DND-41 (cell line): ENCODE measurements at regions not wholly inside any gene's neighbourhood (a gene's known extent, or its start where the extent isn't known, plus 50 kb on each side); places are given as distances from the start of the nearest gene placed in this dataset.

ENCODE experiments used
- ATAC-seq: fragments of 200-7000 bp; cut with Tn5 transposase; 3 replicates; pipeline ENCODE4 v1.9.1; 2021; ENCODE audit warnings: low read depth; ENCODE audit not compliant: insufficient read depth
- DNase-seq: peaks from one replicate; pipeline ENCODE4 v3.0.0-alpha.2; 2020
- H2AFZ ChIP-seq: 2 replicates; pipeline ENCODE4 v1.6.0; 2012; ENCODE audit warnings: low read depth, low read length
- H3K27ac ChIP-seq: 2 replicates; pipeline ENCODE4 v1.5.1; 2012; ENCODE audit warnings: low read length, inconsistent platforms
- H3K27me3 ChIP-seq: fragments of 200-600 bp; sonication (generic); 2 replicates; pipeline ENCODE4 v1.6.0; 2012; ENCODE audit warnings: low read length, mild to moderate bottlenecking, inconsistent platforms; ENCODE audit not compliant: insufficient read depth, poor library complexity
- H3K36me3 ChIP-seq: 2 replicates; pipeline ENCODE4 v1.5.1; 2012; ENCODE audit warnings: low read length, inconsistent platforms; ENCODE audit not compliant: insufficient read depth
- H3K4me1 ChIP-seq: 2 replicates; pipeline ENCODE4 v1.5.1; 2012; ENCODE audit warnings: mild to moderate bottlenecking, low read length; ENCODE audit not compliant: insufficient read depth
- H3K4me2 ChIP-seq: 2 replicates; pipeline ENCODE4 v1.6.0; 2012; ENCODE audit warnings: mild to moderate bottlenecking, moderate library complexity, low read length, inconsistent platforms; ENCODE audit not compliant: insufficient read depth
- H3K4me3 ChIP-seq, 2 experiments: fragments of 200-600 bp in 1 of 2; shearing (Covaris generic) in 1 of 2; 2 replicates each; pipeline ENCODE4 v1.5.1; 2012 to 2016; ENCODE audit warnings: inconsistent platforms in 2 of 2, low read length in 2 of 2, mild to moderate bottlenecking in 2 of 2, low read depth in 1 of 2, moderate library complexity in 1 of 2
- H3K79me2 ChIP-seq: 2 replicates; pipeline ENCODE4 v1.6.0; 2012; ENCODE audit warnings: low read length, inconsistent platforms; ENCODE audit not compliant: insufficient read depth
- H3K9ac ChIP-seq: 2 replicates; pipeline ENCODE4 v1.6.0; 2012; ENCODE audit warnings: low read depth, mild to moderate bottlenecking, inconsistent platforms, low read length, moderate library complexity
- H3K9me3 ChIP-seq: 2 replicates; pipeline ENCODE4 v1.5.1; 2012; ENCODE audit warnings: low read length, moderate library complexity, mild to moderate bottlenecking, inconsistent platforms; ENCODE audit not compliant: insufficient read depth, severe bottlenecking
- H4K20me1 ChIP-seq: 2 replicates; pipeline ENCODE4 v1.6.0; 2012; ENCODE audit warnings: low read length; ENCODE audit not compliant: insufficient read depth
- CTCF ChIP-seq: IDR thresholded peaks from 2 replicates; pipeline ENCODE4 v1.5.1; 2012; ENCODE audit warnings: borderline replicate concordance, low read length, moderate library complexity, mild to moderate bottlenecking; ENCODE audit not compliant: poor library complexity, severe bottlenecking; ENCODE audit errors: extremely low read depth
- EZH2 ChIP-seq: IDR thresholded peaks from 3 replicates; pipeline ENCODE4 v1.6.1; 2012; ENCODE audit warnings: borderline replicate concordance, low read depth, mild to moderate bottlenecking, moderate library complexity, low read length, inconsistent platforms; ENCODE audit not compliant: severe bottlenecking

GRCh38 chr1:192749349-192749748, 59.5 kb upstream of the RGS2 start:
- Histone ChIP-seq H3K36me3 (no peaks in the 10 kb centered on the region), H3K4me2 (no peak overlapping the region), H3K27me3 (no peaks in the 10 kb centered on the region), H3K4me3 (no peak overlapping the region), H3K4me1 (no peaks in the 10 kb centered on the region), H3K9me3 (no peaks in the 10 kb centered on the region), H2AFZ (no peak overlapping the region), H3K9ac (no peak overlapping the region), H3K27ac (no peak overlapping the region), H3K79me2 (no peaks in the 10 kb centered on the region), H4K20me1 (no peaks in the 10 kb centered on the region)
- no peak for TF ChIP-seq CTCF
- TF ChIP-seq EZH2, result no peak
- ATAC-seq (no peak), DNase-seq (no peak)

- no peak overlapping the region for H3K27ac ChIP-seq
- no peaks in the 10 kb centered on the region for H4K20me1 ChIP-seq
- ATAC-seq, result no peak
- peaks cover 1% of the 10 kb centered on the region for H3K27me3 ChIP-seq
- H3K9me3 ChIP-seq, result no peaks in the 10 kb centered on the region
- no peaks in the 10 kb centered on the region for H3K4me1 ChIP-seq
- H2AFZ ChIP-seq, result no peak overlapping the region
- no peaks in the 10 kb centered on the region for H3K79me2 ChIP-seq
- no peak for DNase-seq
- no peak overlapping the region for H3K9ac ChIP-seq
- TF ChIP-seq EZH2, result no peak
- no peak for TF ChIP-seq CTCF
- no peak overlapping the region for H3K4me3 ChIP-seq
- H3K36me3 ChIP-seq, result no peaks in the 10 kb centered on the region
- H3K4me2 ChIP-seq, result no peak overlapping the region
Measured at GRCh38 chr1:192751260-192751659, 57.6 kb upstream of the RGS2 start.

GRCh38 chr1:192756314-192756713, 52.5 kb upstream of the RGS2 start:
- H3K9me3 ChIP-seq, result no peaks in the 10 kb centered on the region
- H3K27ac ChIP-seq, result no peak overlapping the region
- DNase-seq (no peak), ATAC-seq (peak; percentile 42; the same call in 2 of the 3 replicates)
- H4K20me1 ChIP-seq, result no peaks in the 10 kb centered on the region
- no peak overlapping the region for H2AFZ ChIP-seq
- TF ChIP-seq EZH2 (no peak), CTCF (no peak)
- peaks cover 10% of the 10 kb centered on the region for H3K27me3 ChIP-seq
- no peak overlapping the region for H3K4me3 ChIP-seq
- H3K9ac ChIP-seq, result no peak overlapping the region
- no peaks in the 10 kb centered on the region for H3K79me2 ChIP-seq
- H3K36me3 ChIP-seq, result no peaks in the 10 kb centered on the region
- no peak overlapping the region for H3K4me2 ChIP-seq
- H3K4me1 ChIP-seq, result no peaks in the 10 kb centered on the region

GRCh38 chr1:192756847-192757246, 52.0 kb upstream of the RGS2 start:
- no peak for TF ChIP-seq CTCF
- TF ChIP-seq EZH2, result no peak
- H2AFZ ChIP-seq, result no peak overlapping the region
- no peaks in the 10 kb centered on the region for H3K9me3 ChIP-seq
- no peak overlapping the region for H3K4me3 ChIP-seq
- H3K27me3 ChIP-seq, result peaks cover 10% of the 10 kb centered on the region
- no peak for DNase-seq
- ATAC-seq, result no peak
- no peaks in the 10 kb centered on the region for H3K79me2 ChIP-seq
- no peaks in the 10 kb centered on the region for H3K4me1 ChIP-seq
- H3K27ac ChIP-seq, result no peak overlapping the region
- H3K36me3 ChIP-seq, result no peaks in the 10 kb centered on the region
- no peak overlapping the region for H3K9ac ChIP-seq
- H4K20me1 ChIP-seq, result no peaks in the 10 kb centered on the region
- no peak overlapping the region for H3K4me2 ChIP-seq
